ENCODE measurements at regions not wholly inside any gene's neighbourhood (a gene's known extent, or its start where the extent isn't known, plus 50 kb on each side); places are given as distances from the start of the nearest gene placed in this dataset.

- in situ Hi-C loops (cut with MboI; ENCODE audit: low sequenced_read_pairs) = no loop called here
- Histone ChIP-seq H4K5ac (ENCODE audit: low read depth, low read length) (no peak overlapping the region), H2AK5ac (ENCODE audit: low read depth, low read length) (no peak overlapping the region), H3K4me2 (ENCODE audit: low read depth, low read length) (no peak overlapping the region), H3K27me3 (ENCODE audit: control insufficient read depth, insufficient read depth, low read length) (no peaks in the 10 kb centered on the region), H4K91ac (ENCODE audit: insufficient read depth, low read depth, low read length) (no peak overlapping the region), H2BK5ac (ENCODE audit: low read depth, low read length, poor library complexity, severe bottlenecking) (no peak overlapping the region), H3K79me1 (ENCODE audit: low read depth in 1 of 2, low read length in 2 of 2) (no peaks in the 10 kb centered on the region), H2BK120ac (ENCODE audit: low read depth, low read length) (no peak overlapping the region), H3K56ac (ENCODE audit: extremely low read depth, insufficient read depth, low read length) (no peak overlapping the region), H2AK9ac (replicated peaks; ENCODE audit: low read depth, low read length, poor library complexity) (no peak overlapping the region), H2BK15ac (ENCODE audit: low read depth, low read length) (no peak overlapping the region), H3K18ac (ENCODE audit: low read depth, low read length) (no peak overlapping the region), H3K9me1 (ENCODE audit: insufficient read depth, low read length) (no peaks in the 10 kb centered on the region), H3K36me3 (ENCODE audit: control insufficient read depth, insufficient read depth, low read length) (no peaks in the 10 kb centered on the region), H3K27ac (ENCODE audit: insufficient read depth, low read length) (no peak overlapping the region), H3K4me3 (ENCODE audit: insufficient read depth, low read depth, low read length) (no peak overlapping the region), H3K23ac (ENCODE audit: low read depth, low read length) (no peak overlapping the region), H3K9me3 (ENCODE audit: control insufficient read depth, insufficient read depth, low read length) (peaks cover 2% of the 10 kb centered on the region; the same call in 1 of the 2 replicates), H3K4ac (ENCODE audit: low read depth, low read length) (no peak overlapping the region), H3K14ac (replicated peaks; ENCODE audit: low read depth, low read length) (no peak overlapping the region), H2AFZ (replicated peaks; ENCODE audit: low read length, poor library complexity) (no peak overlapping the region), H3K4me1 (ENCODE audit: control insufficient read depth, insufficient read depth, low read length) (no peaks in the 10 kb centered on the region), H4K8ac (ENCODE audit: low read depth in 2 of 2, low read length in 2 of 2) (no peak overlapping the region), H2BK20ac (ENCODE audit: low read depth, low read length) (no peak overlapping the region), H4K20me1 (ENCODE audit: insufficient read depth, low read length) (no peaks in the 10 kb centered on the region), H3K9ac (ENCODE audit: low read depth, low read length) (no peak overlapping the region)
- no peak for ATAC-seq (ENCODE audit: low read depth)
- DNase-seq = no peak
- ChIA-PET POLR2A (ENCODE audit: unreplicated experiment) (no interaction called here), CTCF (no interaction called here)
- TF ChIP-seq, protein P1, sequence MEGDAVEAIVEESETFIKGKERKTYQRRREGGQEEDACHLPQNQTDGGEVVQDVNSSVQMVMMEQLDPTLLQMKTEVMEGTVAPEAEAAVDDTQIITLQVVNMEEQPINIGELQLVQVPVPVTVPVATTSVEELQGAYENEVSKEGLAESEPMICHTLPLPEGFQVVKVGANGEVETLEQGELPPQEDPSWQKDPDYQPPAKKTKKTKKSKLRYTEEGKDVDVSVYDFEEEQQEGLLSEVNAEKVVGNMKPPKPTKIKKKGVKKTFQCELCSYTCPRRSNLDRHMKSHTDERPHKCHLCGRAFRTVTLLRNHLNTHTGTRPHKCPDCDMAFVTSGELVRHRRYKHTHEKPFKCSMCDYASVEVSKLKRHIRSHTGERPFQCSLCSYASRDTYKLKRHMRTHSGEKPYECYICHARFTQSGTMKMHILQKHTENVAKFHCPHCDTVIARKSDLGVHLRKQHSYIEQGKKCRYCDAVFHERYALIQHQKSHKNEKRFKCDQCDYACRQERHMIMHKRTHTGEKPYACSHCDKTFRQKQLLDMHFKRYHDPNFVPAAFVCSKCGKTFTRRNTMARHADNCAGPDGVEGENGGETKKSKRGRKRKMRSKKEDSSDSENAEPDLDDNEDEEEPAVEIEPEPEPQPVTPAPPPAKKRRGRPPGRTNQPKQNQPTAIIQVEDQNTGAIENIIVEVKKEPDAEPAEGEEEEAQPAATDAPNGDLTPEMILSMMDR (conservative IDR thresholded peaks at IDR 0.05; ENCODE audit: low read depth, low read length) = no peak
- TF ChIP-seq MXI1 (IDR thresholded peaks at IDR 0.05; ENCODE audit: borderline replicate concordance, low read depth, low read length) (no peak), CHD1 (IDR thresholded peaks at IDR 0.05; ENCODE audit: low read depth, low read length) (no peak), FOS (IDR thresholded peaks at IDR 0.05; ENCODE audit: low read depth, low read length) (no peak), POLR2A (IDR thresholded peaks at IDR 0.05; ENCODE audit: low read depth, low read length) (no peak)
- WGBS, 2 experiments (ENCODE audit: extremely low coverage in 2 of 2, insufficient read length in 1 of 2) = no CpG with 5 or more reads among the region's 1 CpG
- dilution Hi-C loops (cut with HindIII; ENCODE audit: low sequenced_read_pairs, unreplicated experiment) = no loop called here
- BruUV-seq (replicated peaks) = no TSS peak
- intact Hi-C loops (cut with micrococcal nuclease) = no loop called here
Measured at GRCh38 chr5:104312481-104312880, 749.9 kb upstream of the NUDT12 start.

All from IMR-90 (cell line).